GM20431 (cell line): ENCODE measurements at regions not wholly inside any gene's neighbourhood (a gene's known extent, or its start where the extent isn't known, plus 50 kb on each side); places are given as distances from the start of the nearest gene placed in this dataset.

Experiments used
- in situ Hi-C: fragments of 300-500 bp; cut with MseI, MboI; formaldehyde crosslinking; loops from one replicate; pipeline ENCODE4 v1.15.0; 2020; ENCODE audit warnings: low sequenced_read_pairs; ENCODE audit not compliant: unreplicated experiment

DNA sequence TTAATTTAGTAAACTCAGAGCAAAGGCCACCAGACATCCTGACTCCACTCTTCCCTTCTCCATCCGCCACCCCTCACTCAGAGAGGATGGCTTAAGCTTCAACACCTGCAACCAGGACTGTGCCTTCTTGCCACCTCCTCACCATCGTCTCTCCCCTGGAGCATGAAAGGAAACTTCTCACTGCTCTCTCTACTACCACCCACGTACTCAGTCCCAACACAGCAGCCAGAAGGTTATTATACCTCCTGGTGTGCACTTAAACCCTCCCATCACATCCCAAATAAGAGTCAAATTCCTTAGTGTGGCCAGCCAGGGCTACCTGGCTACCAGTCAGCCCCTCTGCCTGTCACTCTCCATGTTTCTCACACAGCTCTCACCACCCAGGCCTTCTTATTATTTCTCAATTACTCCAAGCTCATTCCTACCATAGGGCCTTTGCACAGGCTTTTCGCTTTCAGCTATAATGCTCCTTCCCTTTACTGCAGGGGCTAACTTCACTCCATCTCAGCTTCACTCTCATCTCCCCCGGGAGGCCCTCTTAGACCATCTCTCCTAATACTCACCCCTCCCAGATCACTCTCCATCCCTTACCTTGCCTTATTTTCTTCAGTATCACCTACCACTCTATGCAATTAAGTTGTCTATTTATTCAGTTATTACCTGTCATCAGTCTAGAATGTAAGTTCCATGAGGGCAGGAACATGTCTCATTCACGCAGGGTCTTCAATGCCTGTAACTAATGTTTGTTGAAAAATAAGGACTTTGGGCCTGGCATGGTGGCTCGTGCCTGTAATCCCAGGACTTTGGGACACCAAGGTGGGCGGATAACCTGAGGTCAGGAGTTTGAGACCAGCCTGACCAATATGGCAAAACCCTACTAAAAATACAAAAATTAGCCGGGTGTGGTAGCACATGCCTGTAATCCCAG lies 137.5 kb downstream of the TOMM20 start:
- in situ Hi-C loops = no loop called here

DNA sequence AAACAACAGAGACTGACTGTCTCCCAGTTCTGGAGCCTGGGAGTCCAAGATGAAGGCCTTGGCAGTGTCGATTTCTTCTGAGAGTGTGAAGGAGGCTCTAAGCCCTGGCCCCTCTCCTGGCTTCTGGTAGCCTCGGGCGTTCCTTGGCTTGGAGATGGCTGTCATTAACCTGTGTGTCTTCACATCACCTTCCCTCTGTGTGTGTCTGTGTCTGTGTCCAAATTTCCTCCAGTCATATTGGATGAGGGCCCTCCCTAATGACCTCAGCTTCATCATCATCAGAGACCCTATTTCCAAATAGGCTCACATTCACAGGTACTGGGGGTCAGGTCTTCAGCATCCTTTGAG lies 138.3 kb downstream of the TOMM20 start:
- in situ Hi-C loops = no loop called here

DNA sequence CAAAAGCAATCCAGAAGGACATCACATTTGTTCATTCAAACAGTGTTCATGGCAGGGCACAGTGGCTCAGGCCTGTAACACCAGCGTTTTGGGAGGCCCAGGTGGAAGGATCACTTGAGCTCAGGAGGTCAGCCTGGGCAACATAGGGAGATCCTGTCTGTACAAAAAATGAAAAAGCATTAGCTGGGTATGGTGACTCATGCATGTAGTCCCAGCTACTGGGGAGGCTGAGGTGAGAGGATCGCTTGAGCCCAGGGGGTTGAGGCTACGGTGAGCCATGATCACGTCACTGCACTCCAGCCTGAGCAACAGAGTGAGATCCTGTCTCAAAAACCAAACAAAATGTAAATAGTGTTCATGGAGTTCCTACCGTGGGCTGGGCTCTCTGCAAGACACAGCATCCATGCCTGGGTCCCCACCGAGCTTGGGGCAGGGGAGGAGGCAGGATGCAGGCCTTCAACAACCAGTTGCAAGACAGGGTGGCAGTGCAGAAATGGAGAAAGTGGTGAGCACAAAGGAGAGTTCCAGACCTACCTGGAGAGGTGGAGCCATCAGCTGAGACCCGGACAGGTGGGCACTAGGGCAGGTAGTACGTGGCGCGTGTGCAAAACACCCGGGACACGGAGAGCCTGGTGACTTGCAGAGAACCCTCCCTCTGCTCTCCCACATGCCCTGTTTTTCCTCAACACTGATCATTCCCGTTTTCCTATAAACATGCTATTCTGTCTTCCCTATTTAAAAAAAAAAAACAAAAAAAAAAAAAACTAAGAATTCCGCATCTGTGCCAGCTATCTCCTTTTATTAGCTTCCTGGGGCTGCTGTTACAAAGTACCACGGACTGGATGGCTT lies 138.9 kb downstream of the TOMM20 start:
- in situ Hi-C loops = no loop called here

DNA sequence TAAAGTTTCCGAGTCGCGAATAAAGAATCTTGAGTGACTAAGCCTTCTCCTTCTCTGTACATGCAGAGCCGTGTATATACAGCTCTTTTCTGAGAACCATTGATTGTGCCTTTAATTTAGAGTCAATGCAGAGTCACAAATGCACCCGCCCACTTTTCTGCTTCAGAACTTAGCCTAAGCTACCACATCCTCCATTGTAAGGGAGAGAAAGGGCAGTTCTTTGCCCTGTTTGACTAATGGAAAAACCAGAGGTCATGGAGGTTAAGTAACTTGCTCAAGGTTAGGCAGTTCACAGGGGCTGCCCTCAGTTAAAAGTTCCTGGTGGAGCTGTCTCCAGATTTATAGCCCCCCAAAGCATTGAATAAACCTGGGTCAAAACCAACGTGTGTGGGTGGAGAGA lies 139.6 kb downstream of the TOMM20 start:
- in situ Hi-C loops = no loop called here

DNA sequence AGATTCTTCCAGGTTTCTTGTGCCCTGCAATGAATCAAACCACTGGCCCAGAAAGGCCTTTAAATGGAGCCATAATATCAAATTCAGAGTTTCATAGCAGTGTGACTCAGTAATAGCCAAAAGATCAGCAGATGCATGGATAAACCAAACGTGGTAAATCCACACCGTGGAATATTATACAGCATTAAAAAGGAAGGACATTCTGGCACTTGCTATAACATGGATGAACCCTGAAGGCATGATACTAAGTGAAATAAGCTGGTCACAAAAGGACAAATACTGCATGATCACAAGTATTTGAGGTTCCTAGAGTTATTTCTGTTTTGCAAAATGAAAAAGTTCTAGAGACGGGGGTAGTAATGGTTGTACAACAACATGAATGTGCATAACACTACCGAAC lies 140.1 kb downstream of the TOMM20 start:
- in situ Hi-C loops = no loop called here

DNA sequence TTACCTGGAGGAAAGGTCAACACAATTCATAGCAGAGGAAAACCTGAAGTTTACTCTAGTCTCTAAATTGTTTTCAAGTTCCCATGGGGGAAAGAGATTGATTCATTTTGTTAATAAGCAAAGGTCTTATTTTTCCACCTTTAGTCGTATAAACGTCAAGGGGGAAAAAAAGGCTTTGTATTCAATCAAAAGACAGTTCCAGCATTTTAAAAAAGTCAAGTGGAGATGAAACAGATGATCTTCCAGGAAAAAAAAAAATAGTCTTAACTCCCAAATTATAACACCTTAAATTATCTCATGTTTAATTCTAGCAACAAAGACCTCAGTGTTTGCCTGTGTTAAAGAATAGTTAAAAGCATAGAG lies 140.5 kb downstream of the TOMM20 start:
- in situ Hi-C loops = no loop called here

DNA sequence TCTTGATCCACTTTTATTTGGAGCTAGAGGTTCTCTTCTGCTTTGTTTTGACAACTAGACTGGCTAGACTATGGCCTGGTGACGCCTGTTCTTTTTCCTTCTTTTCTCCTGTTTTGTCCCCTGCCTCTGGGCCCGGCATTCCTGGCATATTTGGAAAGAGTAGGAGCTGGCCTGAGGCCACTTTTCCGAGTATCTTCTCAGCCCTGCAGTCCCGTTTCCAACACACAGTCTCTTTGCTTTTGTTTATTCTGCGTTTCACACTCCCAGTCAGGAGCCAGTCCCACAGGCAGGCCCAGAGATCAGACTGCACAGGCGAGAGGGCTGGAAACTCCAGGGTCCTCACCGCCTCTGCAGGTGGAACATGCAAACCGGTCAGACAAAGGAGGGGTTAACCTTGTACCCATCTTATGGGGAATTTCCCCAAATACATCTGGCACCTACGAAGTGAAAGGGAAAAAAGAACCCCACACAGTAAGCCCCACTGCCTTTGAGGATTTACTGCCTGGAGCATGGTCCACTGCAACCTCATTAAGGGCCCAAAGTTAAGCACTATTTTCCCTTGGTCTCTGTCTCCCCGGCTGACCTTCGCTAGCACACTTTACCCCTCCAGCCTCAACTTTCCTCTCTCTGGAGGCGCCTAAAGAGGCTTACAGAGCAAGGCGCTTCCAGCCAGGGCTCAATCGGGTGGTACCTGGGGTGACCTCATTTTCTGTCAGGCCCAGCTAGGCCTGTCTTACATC lies 141.1 kb downstream of the TOMM20 start:
- in situ Hi-C loops = no loop called here

DNA sequence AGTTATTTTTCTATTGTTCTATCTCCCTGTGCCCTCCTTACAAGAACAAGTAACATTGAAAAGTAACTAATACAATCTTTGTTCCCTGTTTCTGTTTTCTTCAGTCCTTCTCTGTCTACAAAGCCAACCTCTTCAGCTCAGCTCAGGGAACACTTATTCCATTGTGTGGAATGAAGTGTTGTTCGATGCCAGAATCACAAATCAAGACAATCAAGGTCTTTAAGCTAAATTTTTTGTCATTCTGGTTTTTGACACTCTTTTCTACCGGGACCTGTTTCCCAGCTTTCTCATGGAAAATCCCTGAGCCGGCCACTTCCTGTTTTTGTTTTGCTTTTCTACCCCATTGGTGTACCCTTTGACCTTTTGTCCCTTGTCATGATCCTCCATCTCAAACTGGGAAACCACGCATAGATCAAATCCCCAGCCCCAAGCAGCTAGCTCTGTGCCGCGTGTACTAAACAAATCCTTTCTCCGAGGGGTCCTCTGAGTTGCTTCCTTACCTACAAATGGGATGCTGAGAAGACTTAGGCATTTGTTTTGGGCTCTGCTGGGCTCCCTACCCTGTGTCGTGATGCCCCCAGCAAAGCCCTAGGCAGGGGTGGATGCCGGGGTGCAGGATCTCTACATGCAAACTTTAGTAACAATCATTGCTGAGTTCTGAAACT lies 141.8 kb downstream of the TOMM20 start:
- in situ Hi-C loops = no loop called here

DNA sequence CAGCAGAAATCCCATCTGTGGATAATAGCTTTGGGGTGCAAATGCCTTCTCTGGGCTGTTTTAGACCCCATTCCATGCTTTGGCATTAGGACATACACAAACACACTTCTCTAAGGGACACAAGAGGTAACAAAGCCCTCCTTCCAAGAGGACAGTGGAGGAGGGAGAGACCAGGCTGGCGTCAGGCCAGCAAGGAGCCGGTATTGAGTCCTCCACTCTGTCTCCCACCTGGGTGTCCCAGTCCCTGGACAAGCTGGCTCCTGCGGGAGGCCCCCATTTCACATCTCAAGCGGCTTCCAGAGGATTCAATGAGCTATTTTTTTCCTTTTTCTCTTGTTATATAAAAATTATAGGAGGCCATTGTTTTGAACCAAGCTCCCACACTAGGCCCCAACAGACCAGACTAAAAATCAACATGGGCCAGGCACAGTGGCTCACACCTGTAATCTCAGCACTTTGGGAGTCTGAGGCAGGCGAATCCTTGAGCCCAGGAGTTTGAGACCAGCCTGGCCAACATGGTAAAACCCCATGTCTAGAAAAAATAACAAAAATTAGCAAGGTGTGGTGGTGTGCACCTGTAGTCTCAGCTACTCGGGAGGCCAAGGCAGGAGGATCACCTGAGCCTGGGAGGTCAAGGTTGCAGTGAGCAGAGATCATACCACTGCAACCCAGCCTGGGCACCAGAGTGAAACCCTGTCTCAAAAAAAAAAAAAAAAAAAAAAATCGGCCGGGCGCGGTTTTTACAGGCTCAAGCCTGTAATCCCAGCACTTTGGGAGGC lies 142.9 kb downstream of the TOMM20 start:
- in situ Hi-C loops = no loop called here

DNA sequence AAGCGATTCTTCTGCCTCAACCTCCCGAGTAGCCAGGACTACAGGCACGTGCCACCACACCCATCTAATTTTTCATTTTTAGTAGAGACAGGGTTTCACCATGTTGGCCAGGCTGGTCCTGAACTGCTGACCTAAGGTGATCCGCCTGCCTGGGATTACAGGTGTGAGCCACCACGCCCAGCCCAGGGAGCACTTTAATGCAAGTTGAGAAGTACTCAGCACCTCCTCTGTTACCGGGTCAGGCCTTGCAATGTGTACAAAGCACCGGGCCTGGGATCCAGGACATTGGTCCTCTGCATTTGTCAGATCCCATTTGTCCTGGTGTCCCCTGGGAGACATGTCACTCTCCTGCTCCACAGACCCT lies 143.6 kb downstream of the TOMM20 start:
- in situ Hi-C loops = no loop called here

DNA sequence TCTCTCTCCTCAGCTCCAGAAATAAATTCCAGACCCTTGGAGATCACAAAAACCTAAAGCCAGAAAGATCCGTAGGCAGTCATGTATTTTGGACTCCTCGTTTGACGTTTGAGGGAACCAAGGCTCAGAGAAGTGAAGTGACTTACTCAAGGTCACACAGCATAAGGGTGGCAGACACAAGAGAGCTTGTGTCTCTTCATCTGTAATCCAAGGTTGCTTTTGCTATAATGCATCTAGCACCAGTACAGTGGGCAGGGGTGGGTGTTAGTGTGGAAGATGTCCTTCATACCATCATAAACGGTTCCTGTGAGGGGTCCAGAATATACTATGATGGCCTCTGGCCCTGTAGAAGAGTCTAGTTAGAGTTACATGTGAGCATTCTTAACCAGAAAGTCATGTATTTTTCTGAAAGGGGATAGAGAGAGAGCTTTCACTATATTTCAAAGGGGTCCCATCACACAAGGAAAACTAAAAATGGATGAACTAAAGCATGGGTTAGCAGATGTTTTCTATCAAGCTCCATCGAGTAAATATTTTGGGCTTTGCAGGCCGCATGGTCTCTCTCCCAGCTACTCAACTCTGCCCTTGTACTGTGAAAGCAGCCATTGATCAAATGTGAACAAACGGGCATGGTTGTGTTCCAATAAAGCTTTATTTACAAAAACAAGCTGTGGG lies 144.9 kb downstream of the TOMM20 start:
- in situ Hi-C loops = no loop called here

DNA sequence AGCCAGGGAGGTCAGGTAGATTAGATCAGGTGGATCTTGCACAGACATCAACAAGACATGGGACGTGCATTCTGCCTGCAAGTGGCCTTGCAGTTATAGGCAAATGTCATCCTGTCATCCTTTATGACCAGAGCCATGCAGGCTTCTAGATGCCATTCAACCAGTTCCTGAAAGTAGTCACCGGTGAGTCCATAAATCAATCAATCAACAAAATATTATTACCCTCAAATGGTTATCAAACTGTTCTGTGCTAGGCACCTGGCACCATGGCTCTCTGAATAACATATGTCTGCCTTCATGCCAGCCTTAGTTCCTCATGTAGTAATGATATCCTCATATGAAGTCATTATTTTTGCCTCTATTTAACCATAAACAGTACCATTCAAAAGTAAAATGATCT lies 146.9 kb downstream of the TOMM20 start:
- in situ Hi-C loops = no loop called here

DNA sequence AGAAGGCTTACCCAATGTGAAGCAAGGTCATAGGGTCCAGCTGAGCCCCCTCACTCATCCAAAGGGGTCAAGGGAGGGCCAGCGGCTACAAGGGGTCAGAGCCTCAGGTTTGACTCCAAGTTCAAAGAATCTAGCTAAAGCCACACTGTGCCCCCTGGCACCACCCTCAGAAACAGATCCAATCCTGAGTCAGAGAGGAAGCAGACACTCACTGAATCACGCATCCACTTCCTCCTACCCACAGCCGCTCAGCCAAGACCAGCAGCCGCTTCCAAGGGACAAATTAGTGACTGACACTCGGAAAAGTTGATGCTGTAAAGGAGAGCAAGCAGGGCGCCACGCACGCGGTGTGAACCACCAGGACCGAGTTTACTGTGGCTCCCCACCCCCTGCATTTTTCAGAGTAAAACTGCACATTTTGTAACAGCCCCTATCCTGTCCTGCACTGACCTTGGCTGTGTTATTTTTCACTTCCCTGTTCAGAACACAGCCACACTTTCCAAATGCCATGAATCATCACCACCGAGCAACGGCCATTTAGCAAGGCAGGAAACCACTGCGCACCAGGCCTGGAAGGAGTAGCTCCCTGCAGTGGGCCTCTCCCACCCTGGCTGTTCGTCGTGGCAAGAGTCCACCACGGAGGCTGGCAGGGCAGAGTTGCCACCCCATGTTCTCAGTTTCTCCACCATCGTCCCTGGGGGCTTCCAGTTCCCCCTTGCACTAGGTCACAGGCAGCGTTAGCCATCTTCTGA lies 147.8 kb downstream of the TOMM20 start:
- in situ Hi-C loops = no loop called here

DNA sequence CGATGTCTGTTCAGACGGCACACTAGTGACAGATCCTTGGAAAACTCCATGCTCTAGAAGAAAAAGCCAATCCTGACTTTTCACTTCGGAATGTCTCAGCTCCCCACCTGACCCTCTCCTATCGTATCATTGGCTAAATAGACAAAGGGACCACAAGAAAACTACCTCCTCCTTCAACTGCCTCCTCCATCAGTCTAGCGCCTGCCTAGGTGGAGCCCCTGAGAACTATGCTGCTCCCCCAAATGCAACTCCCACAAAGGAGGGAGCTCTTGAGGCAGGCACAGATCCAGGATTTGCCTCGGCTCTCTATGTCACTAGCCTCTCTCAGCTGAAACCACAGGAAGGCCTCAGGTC lies 148.4 kb downstream of the TOMM20 start:
- in situ Hi-C loops = no loop called here

DNA sequence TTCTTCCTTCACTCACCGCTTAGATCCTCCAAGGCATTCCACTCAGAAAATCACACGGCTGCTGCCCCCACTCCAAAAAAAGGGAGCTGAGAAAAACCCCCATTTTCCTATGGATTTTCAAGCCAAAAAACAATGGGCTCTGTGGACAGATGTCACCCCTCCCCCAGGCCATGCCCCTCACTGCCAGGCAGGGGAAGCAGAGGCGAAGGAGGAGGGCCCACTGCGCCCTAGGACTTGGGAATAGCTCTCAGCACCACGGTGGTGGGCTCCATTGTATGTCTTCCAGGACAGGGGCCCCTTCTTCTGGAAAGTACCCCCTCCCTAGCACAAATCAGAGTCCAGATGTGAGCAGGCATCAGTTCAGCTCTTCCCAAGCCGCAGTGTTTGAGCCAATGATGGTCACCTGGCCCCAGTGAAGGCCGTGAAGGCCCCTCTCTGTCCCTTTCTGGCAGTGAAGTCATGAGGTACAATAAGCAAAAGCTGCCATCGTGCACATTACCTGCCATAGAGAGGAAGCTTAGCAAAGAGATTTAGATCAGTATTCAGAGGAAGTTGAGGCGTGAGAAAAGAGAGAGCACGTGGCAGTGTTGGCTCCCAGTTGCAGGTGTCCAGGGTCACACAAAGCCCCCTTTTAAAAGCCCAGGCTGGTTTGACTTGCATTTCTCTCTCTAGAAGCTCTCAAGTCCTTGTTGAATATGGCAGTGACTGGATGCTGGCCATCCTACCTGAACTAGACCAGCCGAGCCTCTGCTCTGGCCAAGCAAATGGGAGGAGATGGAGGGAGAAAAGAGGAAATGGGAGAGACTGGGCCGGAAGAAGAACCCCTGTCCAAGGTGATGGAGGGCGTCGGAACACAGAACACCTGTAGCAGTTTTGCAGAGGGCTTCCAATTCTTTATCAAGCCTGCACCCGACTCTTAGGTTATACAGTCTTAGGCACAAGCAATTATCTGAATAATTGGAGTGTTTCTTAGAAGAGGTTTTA lies 149.0 kb downstream of the TOMM20 start:
- in situ Hi-C loops = no loop called here

DNA sequence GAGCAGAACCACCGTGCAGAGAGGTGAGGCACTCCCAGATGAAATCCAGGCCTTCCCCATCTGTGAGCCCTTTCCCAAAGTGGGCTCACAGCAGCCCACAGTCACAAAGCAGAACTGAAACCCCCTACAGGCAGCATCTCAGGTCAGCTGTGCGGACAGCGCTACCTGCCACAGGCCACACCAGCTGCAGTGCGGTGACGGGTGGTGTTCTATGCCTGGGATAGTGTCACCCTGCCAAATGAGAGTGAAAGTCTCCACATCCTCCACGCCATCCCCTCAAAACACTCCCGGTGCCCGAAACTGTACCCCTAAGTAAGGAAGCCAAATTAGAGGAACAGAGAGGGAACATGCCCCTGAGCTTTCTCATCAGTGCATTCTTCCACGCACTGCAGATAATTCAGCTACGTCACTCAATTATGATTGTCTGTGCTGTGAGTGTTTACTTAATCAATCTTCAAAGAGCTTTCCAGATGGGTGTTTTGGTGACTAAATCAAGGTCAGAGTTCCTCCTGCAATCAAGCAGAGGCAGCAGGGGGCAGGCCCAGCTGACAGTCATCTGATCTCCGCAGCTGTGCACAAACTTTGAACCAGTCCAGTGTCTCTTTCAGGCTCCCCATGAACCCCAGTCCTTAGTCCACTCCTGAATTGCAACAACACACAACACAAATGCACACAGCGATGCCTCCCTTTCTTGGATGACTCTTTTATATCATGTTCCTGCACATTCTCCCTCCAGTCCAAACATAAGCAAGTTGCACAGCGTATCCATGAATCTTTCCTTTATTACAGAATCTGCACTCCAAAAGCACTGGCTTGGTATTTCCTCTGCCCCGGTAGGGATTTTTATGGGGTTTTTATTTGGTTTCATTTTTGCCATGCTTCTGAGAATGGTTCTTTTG lies 150.0 kb downstream of the TOMM20 start:
- in situ Hi-C loops = no loop called here
